HEK293T (cell line): ENCODE measurements at regions not wholly inside any gene's neighbourhood (a gene's known extent, or its start where the extent isn't known, plus 50 kb on each side); places are given as distances from the start of the nearest gene placed in this dataset.

Experiments
- BHLHE40 ChIP-seq: fragments of 450-650 bp; IDR thresholded peaks from 2 replicates; pipeline ENCODE4 v1.6.1; 2016; ENCODE audit warnings: mild to moderate bottlenecking, moderate library complexity, borderline replicate concordance
- HDGF ChIP-seq: fragments of 450-650 bp; IDR thresholded peaks from 2 replicates; pipeline ENCODE4 v1.6.1; 2017; ENCODE audit warnings: antibody characterized with exemption, borderline replicate concordance

DNA sequence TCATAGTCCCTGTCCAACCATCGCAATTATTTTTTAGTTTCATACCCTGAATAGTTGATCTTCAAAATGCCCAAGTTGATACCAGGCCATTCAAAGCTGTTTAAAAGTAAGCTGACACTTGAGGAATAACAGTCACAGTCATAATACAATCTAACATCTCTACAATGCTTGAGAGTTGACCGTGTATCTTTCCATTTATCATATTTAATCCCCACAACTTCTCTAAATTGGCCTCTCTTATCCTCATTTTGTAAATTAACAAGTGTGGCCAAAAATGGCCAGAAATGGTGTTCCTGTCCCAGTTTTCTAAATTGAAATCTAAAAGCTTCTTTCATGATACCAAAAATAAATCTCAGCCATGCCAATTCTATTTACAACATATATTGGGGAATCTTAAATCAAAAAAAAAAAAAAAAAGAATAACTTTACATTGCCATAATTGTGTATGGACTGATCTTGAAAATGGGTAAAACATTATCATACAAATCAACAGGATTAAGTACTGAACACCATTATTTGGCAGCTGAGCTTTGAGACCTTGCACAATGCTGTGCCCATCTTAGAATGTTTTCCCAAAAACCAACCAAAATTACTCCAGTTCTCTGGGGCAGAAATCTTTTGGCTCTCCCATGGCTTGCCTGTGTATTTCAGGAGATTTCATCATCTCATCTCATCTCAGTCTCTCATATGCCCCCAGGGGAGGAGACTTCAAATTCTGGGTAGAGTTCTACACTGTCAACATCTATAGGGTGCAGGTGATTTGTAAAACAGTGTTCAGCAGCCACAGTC lies 448.7 kb upstream of the JARID2 start:
- TF ChIP-seq BHLHE40 (no peak), HDGF (no peak)
